Keratinocyte (primary cell): ENCODE measurements at regions not wholly inside any gene's neighbourhood (a gene's known extent, or its start where the extent isn't known, plus 50 kb on each side); places are given as distances from the start of the nearest gene placed in this dataset.

Experiments used
- EZH2 ChIP-seq: IDR thresholded peaks from one replicate; pipeline ENCODE4 v1.6.1; 2012; ENCODE audit warnings: inconsistent platforms, mild to moderate bottlenecking, low read length, moderate library complexity
- TF ChIP-seq, protein P1 (sequence below), 3 experiments: IDR thresholded peaks in 1 of 3; conservative IDR thresholded peaks in 1 of 3; optimal IDR thresholded peaks in 1 of 3; 2 replicates in 2 of 3; 3 replicates in 1 of 3; pipeline versions ENCODE3 to v1.5.1; 2011; ENCODE audit warnings: low read length in 3 of 3, mild to moderate bottlenecking in 3 of 3, moderate library complexity in 2 of 3, control low read depth in 1 of 3, inconsistent platforms in 1 of 3; ENCODE audit not compliant: insufficient read depth in 2 of 3; ENCODE audit errors: extremely low read depth in 1 of 3

DNA sequence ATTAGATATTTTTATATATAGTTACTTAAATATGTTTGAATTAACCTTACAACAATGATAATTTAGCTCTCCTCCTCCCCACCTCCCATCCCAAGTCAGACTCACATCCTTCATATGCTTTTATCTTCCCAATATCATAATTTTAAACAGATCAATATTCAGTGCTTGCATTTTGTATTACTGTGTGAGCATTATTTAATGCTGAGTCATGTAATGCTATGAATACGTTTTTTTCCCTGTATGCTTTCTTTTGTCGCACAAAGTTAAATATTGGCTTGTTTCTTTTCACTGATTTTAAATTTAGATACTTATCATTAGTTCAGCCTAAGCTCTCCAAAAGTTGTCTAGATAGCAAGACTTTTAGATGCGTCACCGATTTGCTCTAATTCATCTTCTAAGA lies 471.6 kb upstream of the SGO1 start:
- TF ChIP-seq, protein P1, sequence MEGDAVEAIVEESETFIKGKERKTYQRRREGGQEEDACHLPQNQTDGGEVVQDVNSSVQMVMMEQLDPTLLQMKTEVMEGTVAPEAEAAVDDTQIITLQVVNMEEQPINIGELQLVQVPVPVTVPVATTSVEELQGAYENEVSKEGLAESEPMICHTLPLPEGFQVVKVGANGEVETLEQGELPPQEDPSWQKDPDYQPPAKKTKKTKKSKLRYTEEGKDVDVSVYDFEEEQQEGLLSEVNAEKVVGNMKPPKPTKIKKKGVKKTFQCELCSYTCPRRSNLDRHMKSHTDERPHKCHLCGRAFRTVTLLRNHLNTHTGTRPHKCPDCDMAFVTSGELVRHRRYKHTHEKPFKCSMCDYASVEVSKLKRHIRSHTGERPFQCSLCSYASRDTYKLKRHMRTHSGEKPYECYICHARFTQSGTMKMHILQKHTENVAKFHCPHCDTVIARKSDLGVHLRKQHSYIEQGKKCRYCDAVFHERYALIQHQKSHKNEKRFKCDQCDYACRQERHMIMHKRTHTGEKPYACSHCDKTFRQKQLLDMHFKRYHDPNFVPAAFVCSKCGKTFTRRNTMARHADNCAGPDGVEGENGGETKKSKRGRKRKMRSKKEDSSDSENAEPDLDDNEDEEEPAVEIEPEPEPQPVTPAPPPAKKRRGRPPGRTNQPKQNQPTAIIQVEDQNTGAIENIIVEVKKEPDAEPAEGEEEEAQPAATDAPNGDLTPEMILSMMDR (optimal IDR thresholded peaks at IDR 0.05 in 1 of 3, IDR thresholded peaks at IDR 0.05 in 1 of 3, conservative IDR thresholded peaks at IDR 0.05 in 1 of 3; ENCODE audit: extremely low read depth in 1 of 3, insufficient read depth in 2 of 3, low read length in 3 of 3): no peak
- no peak for TF ChIP-seq EZH2
